Coronary artery (tissue), 2 donors: ENCODE measurements at regions not wholly inside any gene's neighbourhood (a gene's known extent, or its start where the extent isn't known, plus 50 kb on each side); places are given as distances from the start of the nearest gene placed in this dataset.
"Not testable (repeated sequence)": the region's sequence is repeated elsewhere in the genome, so short reads cannot be mapped to it uniquely, and the experiment has no call there.

Experiments
- DNase-seq: peaks from one replicate; pipeline ENCODE4 v3.0.0-alpha.2; 2017; ENCODE audit warnings: low spot score
- H3K27ac ChIP-seq, 2 donors: fragments of 200-600 bp; sonication (generic); one replicate each; pipeline ENCODE4 v1.5.1; 2016 to 2019
- H3K4me3 ChIP-seq: fragments of 200-600 bp; sonication (generic); 2 replicates; pipeline ENCODE4 v1.5.1; 2016; ENCODE audit warnings: mild to moderate bottlenecking, moderate library complexity
- CTCF ChIP-seq: fragments of 200-600 bp; sonication (generic); IDR thresholded peaks from one replicate; pipeline ENCODE4 v1.5.1; 2019; ENCODE audit warnings: antibody characterized with exemption

GRCh38 chr2:138881126-138881525, 100.9 kb upstream of the NXPH2 start:
- H3K4me3 ChIP-seq: no peak overlapping the region
- TF ChIP-seq CTCF: no peak
- no peak overlapping the region for H3K27ac ChIP-seq
- no peak for DNase-seq

- no peak overlapping the region for H3K27ac ChIP-seq
- no peak for DNase-seq
- no peak overlapping the region for H3K4me3 ChIP-seq
- TF ChIP-seq CTCF: no peak
Observed at GRCh38 chr2:138879931-138880330, 99.7 kb upstream of the NXPH2 start.

- no peak for DNase-seq
- H3K27ac ChIP-seq: no peak overlapping the region
- H3K4me3 ChIP-seq: no peak overlapping the region
- no peak for TF ChIP-seq CTCF
Observed at GRCh38 chr2:138877421-138877820, 97.2 kb upstream of the NXPH2 start.

GRCh38 chr2:138874251-138874650, 94.1 kb upstream of the NXPH2 start:
- Histone ChIP-seq H3K4me3 (no peak overlapping the region), H3K27ac (no peak overlapping the region)
- TF ChIP-seq CTCF: no peak
- no peak for DNase-seq

- H3K4me3 ChIP-seq, H3K27ac ChIP-seq, DNase-seq: not testable (repeated sequence)
Observed at GRCh38 chr2:138872116-138872515, 91.9 kb upstream of the NXPH2 start.

- no peak for TF ChIP-seq CTCF
- Histone ChIP-seq H3K4me3 (no peak overlapping the region), H3K27ac (no peak overlapping the region)
- no peak for DNase-seq
Observed at GRCh38 chr2:138871312-138871711, 91.1 kb upstream of the NXPH2 start.

- TF ChIP-seq CTCF: no peak
- DNase-seq: no peak
- Histone ChIP-seq H3K4me3 (no peak overlapping the region), H3K27ac (no peak overlapping the region)
Observed at GRCh38 chr2:138867341-138867740, 87.2 kb upstream of the NXPH2 start.

GRCh38 chr2:138866797-138867196, 86.6 kb upstream of the NXPH2 start:
- H3K27ac ChIP-seq: no peak overlapping the region
- no peak for TF ChIP-seq CTCF
- H3K4me3 ChIP-seq: no peak overlapping the region
- DNase-seq: no peak
